Heart left ventricle (tissue), 13 donors: ENCODE measurements at regions not wholly inside any gene's neighbourhood (a gene's known extent, or its start where the extent isn't known, plus 50 kb on each side); places are given as distances from the start of the nearest gene placed in this dataset.

Source experiments
- POLR2A ChIP-seq, 2 donors: fragments of 450-650 bp; IDR thresholded peaks; one replicate each; pipeline ENCODE4 v1.6.1; 2017; ENCODE audit warnings: antibody characterized with exemption in 2 of 2, mild to moderate bottlenecking in 2 of 2, moderate library complexity in 2 of 2
- TF ChIP-seq, protein P1 (sequence below), 12 donors: fragments of 200-600 bp; sonication (generic) in 4 of 12; IDR thresholded peaks; one replicate each; pipeline versions ENCODE4 v1.5.0 to v1.8.0; 2018 to 2022; ENCODE audit warnings: antibody characterized with exemption in 12 of 12, mild to moderate bottlenecking in 5 of 12
- donor health status: ischemic (EF 13 %, LVEDD 7.1; RV severe dilation, severe dysfunction).
- donor health status: DM: no; HTN: yes; CAD: no.
- donor health status: DM: no; HTN: no; CAD: no.
- donor health status: ischemic (EF 25% LVEDD 6.9; RV normal size, moderate dysfunction).
- donor health status: ischemic (EF 25% LVEDD 5.7; RV mildly dilated, moderate dysfunction).
- donor health status: ischemic (EF 35%, LVEDD 5.7; RV mildly dilated, moderate dysfunction).
- donor health status: nonischemic (EF 11% LVEDD 7.7; RV severe dilation, severe dysfunction).
- donor health status: DM: yes; HTN: yes; CAD: no.
- donor health status: PGD.
- donor health status: ischemic (EF 29% LVEDD 5.4; RV normal size, mild dysfunction).
- donor health status: nonischemic (EF 23%, LVEDD 6.1; RV moderate dilation, normal function).

DNA sequence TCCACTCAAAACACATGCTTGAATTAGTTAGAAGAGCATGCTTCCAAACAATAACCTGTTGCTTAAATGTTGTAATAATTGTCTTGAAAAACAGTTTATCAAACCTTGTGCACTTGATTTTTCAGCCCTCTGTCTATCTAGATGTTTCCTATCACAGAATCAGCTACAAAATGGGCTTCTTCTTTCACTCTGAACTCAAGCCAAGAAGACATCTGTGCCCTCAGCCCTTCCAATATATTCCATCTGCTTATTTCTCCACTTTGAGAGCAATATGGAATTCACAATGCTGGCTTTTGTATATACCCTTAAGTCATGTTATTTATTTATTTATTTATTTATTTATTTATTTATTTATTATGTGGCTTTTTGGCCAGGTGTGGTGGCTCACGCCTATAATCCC lies 234.2 kb downstream of the TOX3 start:
- TF ChIP-seq, protein P1, sequence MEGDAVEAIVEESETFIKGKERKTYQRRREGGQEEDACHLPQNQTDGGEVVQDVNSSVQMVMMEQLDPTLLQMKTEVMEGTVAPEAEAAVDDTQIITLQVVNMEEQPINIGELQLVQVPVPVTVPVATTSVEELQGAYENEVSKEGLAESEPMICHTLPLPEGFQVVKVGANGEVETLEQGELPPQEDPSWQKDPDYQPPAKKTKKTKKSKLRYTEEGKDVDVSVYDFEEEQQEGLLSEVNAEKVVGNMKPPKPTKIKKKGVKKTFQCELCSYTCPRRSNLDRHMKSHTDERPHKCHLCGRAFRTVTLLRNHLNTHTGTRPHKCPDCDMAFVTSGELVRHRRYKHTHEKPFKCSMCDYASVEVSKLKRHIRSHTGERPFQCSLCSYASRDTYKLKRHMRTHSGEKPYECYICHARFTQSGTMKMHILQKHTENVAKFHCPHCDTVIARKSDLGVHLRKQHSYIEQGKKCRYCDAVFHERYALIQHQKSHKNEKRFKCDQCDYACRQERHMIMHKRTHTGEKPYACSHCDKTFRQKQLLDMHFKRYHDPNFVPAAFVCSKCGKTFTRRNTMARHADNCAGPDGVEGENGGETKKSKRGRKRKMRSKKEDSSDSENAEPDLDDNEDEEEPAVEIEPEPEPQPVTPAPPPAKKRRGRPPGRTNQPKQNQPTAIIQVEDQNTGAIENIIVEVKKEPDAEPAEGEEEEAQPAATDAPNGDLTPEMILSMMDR (IDR thresholded peaks at IDR 0.05), result no peak
- no peak for TF ChIP-seq POLR2A (IDR thresholded peaks at IDR 0.05)
